ENCODE measurements at regions not wholly inside any gene's neighbourhood (a gene's known extent, or its start where the extent isn't known, plus 50 kb on each side); places are given as distances from the start of the nearest gene placed in this dataset.

GRCh38 chr2:14306268-14306861 is 326.2 kb upstream of the LRATD1 start:
- no peak for TF ChIP-seq CREB1 (IDR thresholded peaks at IDR 0.05; ENCODE audit: low read depth)
- TF ChIP-seq EGR1 (IDR thresholded peaks at IDR 0.05) = no peak
- TF ChIP-seq USF1 (IDR thresholded peaks at IDR 0.05) = no peak
- TF ChIP-seq CEBPB (IDR thresholded peaks at IDR 0.05) = no peak
- no peak for TF ChIP-seq FOXM1 (IDR thresholded peaks at IDR 0.05; ENCODE audit: borderline replicate concordance, low read depth)
- no peak for TF ChIP-seq MAX (IDR thresholded peaks at IDR 0.05)
- no peak for TF ChIP-seq RAD21 (IDR thresholded peaks at IDR 0.05; ENCODE audit: low read depth)
- no peak for TF ChIP-seq EP300 (IDR thresholded peaks at IDR 0.05; ENCODE audit: borderline replicate concordance)
- no peak for TF ChIP-seq TAF1 (IDR thresholded peaks at IDR 0.05; ENCODE audit: low read depth)
- TF ChIP-seq, protein P1, sequence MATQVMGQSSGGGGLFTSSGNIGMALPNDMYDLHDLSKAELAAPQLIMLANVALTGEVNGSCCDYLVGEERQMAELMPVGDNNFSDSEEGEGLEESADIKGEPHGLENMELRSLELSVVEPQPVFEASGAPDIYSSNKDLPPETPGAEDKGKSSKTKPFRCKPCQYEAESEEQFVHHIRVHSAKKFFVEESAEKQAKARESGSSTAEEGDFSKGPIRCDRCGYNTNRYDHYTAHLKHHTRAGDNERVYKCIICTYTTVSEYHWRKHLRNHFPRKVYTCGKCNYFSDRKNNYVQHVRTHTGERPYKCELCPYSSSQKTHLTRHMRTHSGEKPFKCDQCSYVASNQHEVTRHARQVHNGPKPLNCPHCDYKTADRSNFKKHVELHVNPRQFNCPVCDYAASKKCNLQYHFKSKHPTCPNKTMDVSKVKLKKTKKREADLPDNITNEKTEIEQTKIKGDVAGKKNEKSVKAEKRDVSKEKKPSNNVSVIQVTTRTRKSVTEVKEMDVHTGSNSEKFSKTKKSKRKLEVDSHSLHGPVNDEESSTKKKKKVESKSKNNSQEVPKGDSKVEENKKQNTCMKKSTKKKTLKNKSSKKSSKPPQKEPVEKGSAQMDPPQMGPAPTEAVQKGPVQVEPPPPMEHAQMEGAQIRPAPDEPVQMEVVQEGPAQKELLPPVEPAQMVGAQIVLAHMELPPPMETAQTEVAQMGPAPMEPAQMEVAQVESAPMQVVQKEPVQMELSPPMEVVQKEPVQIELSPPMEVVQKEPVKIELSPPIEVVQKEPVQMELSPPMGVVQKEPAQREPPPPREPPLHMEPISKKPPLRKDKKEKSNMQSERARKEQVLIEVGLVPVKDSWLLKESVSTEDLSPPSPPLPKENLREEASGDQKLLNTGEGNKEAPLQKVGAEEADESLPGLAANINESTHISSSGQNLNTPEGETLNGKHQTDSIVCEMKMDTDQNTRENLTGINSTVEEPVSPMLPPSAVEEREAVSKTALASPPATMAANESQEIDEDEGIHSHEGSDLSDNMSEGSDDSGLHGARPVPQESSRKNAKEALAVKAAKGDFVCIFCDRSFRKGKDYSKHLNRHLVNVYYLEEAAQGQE (IDR thresholded peaks at IDR 0.05; ENCODE audit: low read depth) = no peak
- no peak for TF ChIP-seq ZBTB7A (IDR thresholded peaks at IDR 0.05; ENCODE audit: low read depth)
- TF ChIP-seq TEAD4 (IDR thresholded peaks at IDR 0.05) = no peak
- no peak for TF ChIP-seq TCF12 (IDR thresholded peaks at IDR 0.05; ENCODE audit: low read depth)
- TF ChIP-seq YY1 (IDR thresholded peaks at IDR 0.05; ENCODE audit: low read depth) = no peak
- TF ChIP-seq NFIC (IDR thresholded peaks at IDR 0.05) = no peak

DNA sequence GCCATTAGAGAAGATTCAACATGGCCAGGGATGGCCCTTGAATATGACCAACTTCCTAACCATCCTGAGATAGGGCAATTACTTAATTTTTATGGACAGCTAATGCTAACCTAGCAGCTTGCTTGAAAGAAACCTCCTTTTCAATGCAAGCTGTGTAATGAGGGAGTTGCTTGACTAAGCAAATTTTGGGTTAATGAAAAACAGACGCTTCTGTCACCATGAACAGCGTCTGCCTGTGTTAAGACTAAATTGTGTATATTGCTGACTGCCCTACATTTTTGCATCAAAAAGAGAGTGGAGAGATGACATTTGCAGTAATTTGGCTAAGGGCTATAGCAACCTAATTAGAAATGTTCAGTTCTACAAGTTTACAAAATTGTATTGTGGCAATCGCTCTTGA is 319.2 kb upstream of the LRATD1 start:
- TF ChIP-seq CEBPB (IDR thresholded peaks at IDR 0.05) (no peak), RAD21 (IDR thresholded peaks at IDR 0.05; ENCODE audit: low read depth) (no peak), CREB1 (IDR thresholded peaks at IDR 0.05; ENCODE audit: low read depth) (no peak), TEAD4 (IDR thresholded peaks at IDR 0.05) (no peak), YY1 (IDR thresholded peaks at IDR 0.05; ENCODE audit: low read depth) (no peak), TCF12 (IDR thresholded peaks at IDR 0.05; ENCODE audit: low read depth) (no peak), USF1 (IDR thresholded peaks at IDR 0.05) (no peak), TAF1 (IDR thresholded peaks at IDR 0.05; ENCODE audit: low read depth) (no peak), NFIC (IDR thresholded peaks at IDR 0.05) (no peak), FOXM1 (IDR thresholded peaks at IDR 0.05; ENCODE audit: borderline replicate concordance, low read depth) (no peak), ZBTB7A (IDR thresholded peaks at IDR 0.05; ENCODE audit: low read depth) (no peak), EGR1 (IDR thresholded peaks at IDR 0.05) (no peak), MAX (IDR thresholded peaks at IDR 0.05) (no peak), EP300 (IDR thresholded peaks at IDR 0.05; ENCODE audit: borderline replicate concordance) (no peak)
- TF ChIP-seq, protein P1 (IDR thresholded peaks at IDR 0.05; ENCODE audit: low read depth) = no peak

GRCh38 chr2:14316594-14316993 is 315.9 kb upstream of the LRATD1 start:
- no peak for TF ChIP-seq TAF1 (IDR thresholded peaks at IDR 0.05; ENCODE audit: low read depth)
- TF ChIP-seq CREB1 (IDR thresholded peaks at IDR 0.05; ENCODE audit: low read depth) = no peak
- no peak for TF ChIP-seq ZBTB7A (IDR thresholded peaks at IDR 0.05; ENCODE audit: low read depth)
- TF ChIP-seq MAX (IDR thresholded peaks at IDR 0.05) = no peak

DNA sequence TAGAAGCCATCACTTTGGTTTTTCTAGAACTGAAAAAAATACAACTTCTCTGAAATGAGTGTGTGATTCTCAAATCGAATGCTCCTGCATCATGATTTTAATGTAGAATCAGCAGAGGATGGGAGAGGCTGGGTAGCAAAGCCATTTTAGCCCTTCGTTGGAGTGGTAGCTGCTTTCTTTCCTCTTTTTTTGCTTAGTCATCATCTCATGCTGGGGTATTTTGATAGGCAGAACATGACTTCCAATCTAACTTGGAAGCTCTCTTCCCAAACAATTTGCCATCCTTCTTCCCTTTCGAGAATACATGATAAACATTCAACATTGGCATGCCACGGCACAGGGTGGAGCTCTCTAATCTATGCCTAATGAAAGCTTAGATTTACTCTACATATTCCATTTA is 311.2 kb upstream of the LRATD1 start:
- TF ChIP-seq FOXM1 (IDR thresholded peaks at IDR 0.05; ENCODE audit: borderline replicate concordance, low read depth) (no peak), EGR1 (IDR thresholded peaks at IDR 0.05) (no peak), YY1 (IDR thresholded peaks at IDR 0.05; ENCODE audit: low read depth) (no peak), TEAD4 (IDR thresholded peaks at IDR 0.05) (no peak), TAF1 (IDR thresholded peaks at IDR 0.05; ENCODE audit: low read depth) (no peak), TCF12 (IDR thresholded peaks at IDR 0.05; ENCODE audit: low read depth) (no peak), CREB1 (IDR thresholded peaks at IDR 0.05; ENCODE audit: low read depth) (no peak), MAX (IDR thresholded peaks at IDR 0.05) (no peak), ZBTB7A (IDR thresholded peaks at IDR 0.05; ENCODE audit: low read depth) (no peak), RAD21 (IDR thresholded peaks at IDR 0.05; ENCODE audit: low read depth) (no peak), NFIC (IDR thresholded peaks at IDR 0.05) (no peak), USF1 (IDR thresholded peaks at IDR 0.05) (no peak), CEBPB (IDR thresholded peaks at IDR 0.05) (no peak)
- TF ChIP-seq, protein P1 (IDR thresholded peaks at IDR 0.05; ENCODE audit: low read depth) = no peak

Measured in Ishikawa (cell line).